HAP-1 (cell line): ENCODE measurements at regions not wholly inside any gene's neighbourhood (a gene's known extent, or its start where the extent isn't known, plus 50 kb on each side); places are given as distances from the start of the nearest gene placed in this dataset.
A peak's percentile ranks its signal among the peaks of the same experiment; 100 is the strongest.

Experiments
- DNase-seq, 2 experiments: peaks; one replicate each; pipeline ENCODE4 v3.0.0-alpha.2; 2016 to 2020; ENCODE audit warnings: low spot score in 2 of 2
- H3K27me3 ChIP-seq: fragments of 250-450 bp; sonication (Bioruptor Pico); 2 replicates; pipeline ENCODE4 v1.5.1; 2020; ENCODE audit warnings: low read depth, mild to moderate bottlenecking, moderate library complexity
- H3K36me3 ChIP-seq: fragments of 250-450 bp; sonication (Bioruptor Pico); replicated peaks from 2 replicates; pipeline ENCODE4 v1.5.1; 2020; ENCODE audit warnings: mild to moderate bottlenecking
- H3K4me1 ChIP-seq: fragments of 250-450 bp; sonication (Bioruptor Pico); 2 replicates; pipeline ENCODE4 v1.5.1; 2020; ENCODE audit warnings: mild to moderate bottlenecking
- H3K4me3 ChIP-seq: fragments of 250-450 bp; sonication (Bioruptor Pico); 2 replicates; pipeline ENCODE4 v1.5.1; 2020; ENCODE audit warnings: mild to moderate bottlenecking, moderate library complexity
- H3K9me3 ChIP-seq: fragments of 250-450 bp; sonication (Bioruptor Pico); 2 replicates; pipeline ENCODE4 v1.5.1; 2020; ENCODE audit warnings: mild to moderate bottlenecking, moderate library complexity
- in situ Hi-C: fragments of 300-500 bp; cut with MboI; formaldehyde crosslinking; loops from 3 replicates; pipeline ENCODE4 v1.14.3; 2020; ENCODE audit warnings: low sequenced_read_pairs, inconsistent platforms, mixed read lengths

GRCh38 chr4:167290678-167291077 lies 56.4 kb upstream of the SPOCK3 start:
- H3K36me3 ChIP-seq = no peaks in the 10 kb centered on the region
- peak in 1 of 2 experiments; percentile 39 for DNase-seq
- H3K27me3 ChIP-seq = no peaks in the 10 kb centered on the region
- H3K9me3 ChIP-seq = no peaks in the 10 kb centered on the region
- in situ Hi-C loops = loop anchor here (25.0 kb wide), 1 partner anchor 1128 kb away; no protein-coding TSS in a partner anchor
- H3K4me3 ChIP-seq = no peak overlapping the region
- H3K4me1 ChIP-seq = no peaks in the 10 kb centered on the region

DNA sequence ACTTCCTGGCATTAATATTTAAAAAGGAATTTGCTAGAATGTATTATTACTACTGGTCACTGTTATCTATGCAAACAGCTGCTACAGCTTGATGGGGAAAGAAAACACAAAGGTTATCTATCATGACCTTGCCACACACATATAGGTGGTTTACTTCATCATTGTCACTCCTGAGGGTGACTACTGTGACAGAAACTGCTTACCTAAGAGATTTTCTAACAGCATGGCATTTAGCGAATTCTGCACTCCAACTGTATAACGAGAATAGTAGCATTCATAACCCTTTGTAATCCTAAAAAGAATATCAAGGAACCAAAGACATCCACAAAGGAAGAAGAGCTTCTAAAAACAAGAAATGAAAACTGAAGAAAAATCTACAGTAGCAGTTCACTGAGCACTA lies 74.6 kb upstream of the SPOCK3 start:
- no peak for DNase-seq
- H3K4me3 ChIP-seq = no peak overlapping the region

GRCh38 chr4:167321299-167321698 lies 87.0 kb upstream of the SPOCK3 start:
- H3K4me1 ChIP-seq = no peaks in the 10 kb centered on the region

More for the DNA sequence above, 74.6 kb upstream of the SPOCK3 start:
- Histone ChIP-seq H3K27me3 (no peaks in the 10 kb centered on the region), H3K9me3 (no peaks in the 10 kb centered on the region), H3K4me1 (no peaks in the 10 kb centered on the region), H3K36me3 (no peaks in the 10 kb centered on the region)
- in situ Hi-C loops = no loop called here

GRCh38 chr4:167339781-167340180 lies 105.5 kb upstream of the SPOCK3 start:
- Histone ChIP-seq H3K4me3 (no peak overlapping the region), H3K36me3 (no peaks in the 10 kb centered on the region), H3K4me1 (no peaks in the 10 kb centered on the region; the same call in 1 of the 2 replicates), H3K9me3 (no peaks in the 10 kb centered on the region), H3K27me3 (no peaks in the 10 kb centered on the region)
- in situ Hi-C loops = no loop called here
- no peak for DNase-seq

More at GRCh38 chr4:167321299-167321698, 87.0 kb upstream of the SPOCK3 start:
- DNase-seq = no peak
- H3K36me3 ChIP-seq = no peaks in the 10 kb centered on the region
- no peak overlapping the region for H3K4me3 ChIP-seq
- in situ Hi-C loops = no loop called here
- no peaks in the 10 kb centered on the region for H3K9me3 ChIP-seq
- no peaks in the 10 kb centered on the region for H3K27me3 ChIP-seq

GRCh38 chr4:167359711-167360110 lies 125.4 kb upstream of the SPOCK3 start:
- H3K27me3 ChIP-seq = no peaks in the 10 kb centered on the region
- in situ Hi-C loops = no loop called here
- DNase-seq = no peak

GRCh38 chr4:167379076-167379835 lies 145.0 kb upstream of the SPOCK3 start:
- H3K27me3 ChIP-seq = no peaks in the 10 kb centered on the region
- H3K4me1 ChIP-seq = no peaks in the 10 kb centered on the region
- H3K4me3 ChIP-seq = no peak overlapping the region
- in situ Hi-C loops = no loop called here
- no peaks in the 10 kb centered on the region for H3K9me3 ChIP-seq
- H3K36me3 ChIP-seq = no peaks in the 10 kb centered on the region
- DNase-seq = no peak

More at GRCh38 chr4:167359711-167360110, 125.4 kb upstream of the SPOCK3 start:
- no peaks in the 10 kb centered on the region for H3K4me1 ChIP-seq
- no peaks in the 10 kb centered on the region for H3K36me3 ChIP-seq
- no peak overlapping the region for H3K4me3 ChIP-seq
- no peaks in the 10 kb centered on the region for H3K9me3 ChIP-seq

DNA sequence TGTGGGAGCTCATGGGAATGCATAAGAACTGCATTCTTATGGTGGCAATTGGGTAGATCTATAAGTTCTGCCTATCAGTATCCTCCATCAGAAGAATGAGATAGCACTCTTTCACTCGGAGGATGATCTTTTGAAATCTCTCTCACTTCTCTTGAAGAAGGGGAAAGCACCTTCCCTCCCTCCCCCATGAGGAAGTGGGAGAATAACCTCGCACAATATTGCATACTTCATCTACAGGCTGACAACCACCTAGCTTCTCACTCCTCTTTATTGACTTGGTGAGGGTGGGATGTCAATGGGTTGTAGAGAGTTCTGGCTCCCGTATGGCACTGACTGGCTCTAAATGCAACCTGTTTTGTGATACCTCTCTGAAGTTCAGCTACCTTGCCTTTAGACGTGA lies 146.7 kb upstream of the SPOCK3 start:
- Histone ChIP-seq H3K9me3 (no peaks in the 10 kb centered on the region), H3K4me3 (no peak overlapping the region), H3K27me3 (no peaks in the 10 kb centered on the region), H3K4me1 (no peaks in the 10 kb centered on the region), H3K36me3 (no peaks in the 10 kb centered on the region)
- in situ Hi-C loops = no loop called here
- no peak for DNase-seq

DNA sequence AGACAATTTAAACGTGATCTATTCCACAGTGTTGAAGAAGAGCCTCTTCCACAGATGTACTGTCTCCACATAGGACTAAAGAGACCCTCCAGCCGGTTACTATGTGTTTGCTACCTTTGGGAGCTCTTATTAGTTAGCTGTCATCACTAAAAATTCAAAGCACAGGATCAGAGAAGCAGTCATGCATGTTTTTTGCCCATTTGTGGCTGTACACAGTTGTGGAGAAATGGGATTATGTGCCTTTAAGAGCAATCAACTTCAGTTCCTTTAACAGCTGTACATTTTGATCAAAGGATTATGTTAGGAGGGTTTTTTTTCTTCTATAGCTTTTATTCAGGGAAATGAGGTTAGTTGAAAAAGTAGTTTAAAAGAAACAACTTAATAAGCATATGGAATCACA lies 149.0 kb upstream of the SPOCK3 start:
- DNase-seq = no peak
- no peaks in the 10 kb centered on the region for H3K9me3 ChIP-seq
- no peak overlapping the region for H3K4me3 ChIP-seq
- in situ Hi-C loops = no loop called here
- no peaks in the 10 kb centered on the region for H3K36me3 ChIP-seq
- H3K4me1 ChIP-seq = no peaks in the 10 kb centered on the region
- H3K27me3 ChIP-seq = no peaks in the 10 kb centered on the region

GRCh38 chr4:167397586-167397985 lies 163.3 kb upstream of the SPOCK3 start:
- Histone ChIP-seq H3K4me3 (no peak overlapping the region), H3K4me1 (no peaks in the 10 kb centered on the region), H3K36me3 (no peaks in the 10 kb centered on the region), H3K27me3 (no peaks in the 10 kb centered on the region), H3K9me3 (no peaks in the 10 kb centered on the region)
- in situ Hi-C loops = no loop called here
- no peak for DNase-seq

GRCh38 chr4:167399201-167399600 lies 164.9 kb upstream of the SPOCK3 start:
- Histone ChIP-seq H3K27me3 (no peaks in the 10 kb centered on the region), H3K9me3 (no peaks in the 10 kb centered on the region), H3K4me3 (no peak overlapping the region), H3K36me3 (no peaks in the 10 kb centered on the region), H3K4me1 (no peaks in the 10 kb centered on the region)
- in situ Hi-C loops = no loop called here
- no peak for DNase-seq

DNA sequence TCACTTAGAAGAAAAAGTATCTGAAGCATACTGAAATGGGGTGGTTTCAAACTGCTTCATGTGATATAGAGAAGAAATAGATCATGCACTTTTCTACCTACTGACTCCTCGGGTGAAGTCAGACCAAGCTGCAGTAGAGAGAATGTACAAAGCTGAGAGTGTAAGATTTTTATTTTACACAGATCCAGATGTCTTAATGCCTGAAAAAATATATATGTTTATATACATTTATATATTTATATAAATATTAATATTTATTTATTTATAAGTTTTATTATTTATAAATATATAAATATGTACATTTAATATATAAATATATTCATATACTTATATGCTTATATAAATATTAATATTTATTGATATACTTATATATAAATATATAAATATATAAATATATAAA lies 171.9 kb upstream of the SPOCK3 start:
- Histone ChIP-seq H3K9me3 (no peaks in the 10 kb centered on the region), H3K4me1 (no peaks in the 10 kb centered on the region), H3K36me3 (no peaks in the 10 kb centered on the region), H3K27me3 (no peaks in the 10 kb centered on the region), H3K4me3 (no peak overlapping the region)
- DNase-seq = no peak
- in situ Hi-C loops = no loop called here

GRCh38 chr4:167415461-167415860 lies 181.2 kb upstream of the SPOCK3 start:
- Histone ChIP-seq H3K27me3 (no peaks in the 10 kb centered on the region), H3K4me3 (no peak overlapping the region), H3K9me3 (no peaks in the 10 kb centered on the region), H3K36me3 (no peaks in the 10 kb centered on the region), H3K4me1 (no peaks in the 10 kb centered on the region)
- no peak for DNase-seq
- in situ Hi-C loops = no loop called here

DNA sequence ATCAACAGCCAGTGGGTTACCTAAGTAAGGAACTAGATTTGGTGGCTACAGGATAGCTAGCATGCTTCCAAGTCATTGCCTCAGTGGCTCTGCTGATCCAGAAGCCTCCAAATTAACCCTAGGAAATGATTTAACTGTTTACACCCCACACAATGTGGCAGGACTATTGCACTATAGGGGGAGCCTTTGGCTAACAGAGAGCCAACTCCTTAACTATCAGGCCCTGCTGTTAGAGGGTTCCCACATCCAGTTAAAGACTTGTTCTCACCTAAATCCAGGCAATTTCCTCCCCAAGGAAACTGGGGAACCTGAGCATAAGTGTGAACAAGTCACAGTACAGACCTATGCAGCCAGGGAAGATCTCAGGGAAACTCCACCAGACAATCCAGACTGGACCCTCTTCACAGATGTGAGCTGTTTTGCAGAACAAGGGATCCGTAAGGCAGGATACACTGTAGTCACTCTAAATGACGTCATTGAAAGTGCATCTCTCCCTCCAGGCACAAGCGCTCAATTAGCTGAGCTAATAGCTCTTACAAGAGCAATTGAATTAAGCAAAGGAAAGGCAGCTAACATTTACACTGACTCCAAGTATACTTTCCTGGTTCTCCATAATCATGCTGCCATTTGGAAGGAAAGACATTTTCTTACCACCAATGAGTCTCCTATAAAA lies 185.3 kb upstream of the SPOCK3 start:
- Histone ChIP-seq H3K27me3 (no peaks in the 10 kb centered on the region), H3K36me3 (no peaks in the 10 kb centered on the region), H3K4me3 (no peak overlapping the region), H3K9me3 (no peaks in the 10 kb centered on the region), H3K4me1 (no peaks in the 10 kb centered on the region)
- no peak for DNase-seq
- in situ Hi-C loops = no loop called here

DNA sequence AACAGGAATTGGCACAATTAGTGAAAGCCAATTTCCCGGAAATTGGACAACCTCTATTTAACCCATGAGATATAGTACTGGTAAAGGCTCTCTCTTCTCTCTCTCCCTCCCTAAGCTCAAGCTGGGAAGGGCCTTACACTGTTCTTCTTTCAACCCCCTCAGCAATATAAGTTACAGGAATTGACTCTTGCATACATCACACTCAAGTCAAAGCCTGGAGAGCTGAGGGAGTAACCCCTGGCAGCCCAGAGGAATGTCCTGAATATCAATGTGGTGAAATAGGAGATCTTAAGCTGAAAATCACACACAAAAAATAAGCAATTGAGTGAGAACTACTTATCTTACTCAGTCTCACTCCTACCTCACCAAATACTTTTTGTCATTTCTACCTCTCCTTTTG lies 186.9 kb upstream of the SPOCK3 start:
- Histone ChIP-seq H3K9me3 (no peaks in the 10 kb centered on the region), H3K27me3 (no peaks in the 10 kb centered on the region), H3K36me3 (no peaks in the 10 kb centered on the region), H3K4me1 (no peaks in the 10 kb centered on the region), H3K4me3 (no peak overlapping the region)
- in situ Hi-C loops = no loop called here
- no peak for DNase-seq
